Coronary artery (tissue), 2 donors: ENCODE measurements at regions not wholly inside any gene's neighbourhood (a gene's known extent, or its start where the extent isn't known, plus 50 kb on each side); places are given as distances from the start of the nearest gene placed in this dataset.

Source experiments
- DNase-seq: peaks from one replicate; pipeline ENCODE4 v3.0.0-alpha.2; 2017; ENCODE audit warnings: low spot score
- H3K27ac ChIP-seq, 2 donors: fragments of 200-600 bp; sonication (generic); one replicate each; pipeline ENCODE4 v1.5.1; 2016 to 2019
- H3K4me3 ChIP-seq: fragments of 200-600 bp; sonication (generic); 2 replicates; pipeline ENCODE4 v1.5.1; 2016; ENCODE audit warnings: mild to moderate bottlenecking, moderate library complexity
- CTCF ChIP-seq: fragments of 200-600 bp; sonication (generic); IDR thresholded peaks from one replicate; pipeline ENCODE4 v1.5.1; 2019; ENCODE audit warnings: antibody characterized with exemption

- TF ChIP-seq CTCF, result no peak
- H3K4me3 ChIP-seq, result no peak overlapping the region
- no peak for DNase-seq
- H3K27ac ChIP-seq, result peak overlapping the region in 1 of 2 donors; percentile 28
Observed at GRCh38 chr1:94707321-94708298, 112.5 kb upstream of the SLC44A3 start.

GRCh38 chr1:94702442-94702815, 117.7 kb upstream of the SLC44A3 start:
- no peak for DNase-seq
- H3K4me3 ChIP-seq, result no peak overlapping the region
- TF ChIP-seq CTCF, result no peak
- peak overlapping the region in 1 of 2 donors; percentile 67 for H3K27ac ChIP-seq

GRCh38 chr1:94701796-94702441, 118.2 kb upstream of the SLC44A3 start:
- peak overlapping the region in 1 of 2 donors; percentile 67 for H3K27ac ChIP-seq

GRCh38 chr1:94698759-94699502, 121.2 kb upstream of the SLC44A3 start:
- Histone ChIP-seq H3K4me3 (no peak overlapping the region), H3K27ac (no peak overlapping the region)
- no peak for TF ChIP-seq CTCF
- no peak for DNase-seq

More at GRCh38 chr1:94701796-94702441, 118.2 kb upstream of the SLC44A3 start:
- no peak for TF ChIP-seq CTCF
- DNase-seq, result no peak
- no peak overlapping the region for H3K4me3 ChIP-seq

GRCh38 chr1:94698356-94698755, 121.8 kb upstream of the SLC44A3 start:
- Histone ChIP-seq H3K4me3 (no peak overlapping the region), H3K27ac (no peak overlapping the region)
- DNase-seq, result no peak
- TF ChIP-seq CTCF, result no peak

GRCh38 chr1:94697839-94698238, 122.3 kb upstream of the SLC44A3 start:
- H3K4me3 ChIP-seq, result no peak overlapping the region
- no peak for TF ChIP-seq CTCF
- no peak overlapping the region for H3K27ac ChIP-seq
- no peak for DNase-seq
